ENCODE measurements at regions not wholly inside any gene's neighbourhood (a gene's known extent, or its start where the extent isn't known, plus 50 kb on each side); places are given as distances from the start of the nearest gene placed in this dataset.

DNA sequence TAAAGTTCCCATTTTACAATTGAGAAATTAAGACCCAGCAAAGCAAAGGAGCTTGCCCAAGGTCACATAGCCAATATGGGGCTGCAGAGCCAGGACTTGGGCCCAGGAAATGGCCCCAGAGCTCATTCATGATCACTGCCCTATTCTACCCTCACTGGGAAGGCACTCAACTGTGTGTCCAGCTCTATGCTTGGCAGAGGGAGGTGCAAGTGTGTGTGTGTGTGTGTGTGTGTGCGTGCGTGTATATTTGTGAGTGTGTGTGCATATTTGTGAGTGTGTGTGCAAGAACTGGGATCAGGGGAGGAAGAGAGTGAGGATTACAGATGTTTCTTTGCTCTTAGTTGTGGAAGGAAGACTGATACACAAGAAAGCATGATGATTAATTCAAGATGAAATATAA is 151.2 kb upstream of the CRY1 start:
- Histone ChIP-seq H3K36me3 (ENCODE audit: insufficient read depth, low read length, poor library complexity, severe bottlenecking) (no peaks in the 10 kb centered on the region), H3K27me3 (replicated peaks; ENCODE audit: insufficient read depth, low read depth, low read length, poor library complexity) (no peaks in the 10 kb centered on the region), H3K4me3 (ENCODE audit: low read depth, low read length, poor library complexity, severe bottlenecking) (no peak overlapping the region), H3K4me1 (ENCODE audit: insufficient read depth, low read length, poor library complexity, severe bottlenecking) (peaks cover 23% of the 10 kb centered on the region), H3K9me3 (ENCODE audit: low read depth, low read length, poor library complexity, severe bottlenecking) (no peaks in the 10 kb centered on the region), H3K27ac (ENCODE audit: low read depth, low read length, poor library complexity, severe bottlenecking) (no peak overlapping the region)
- intact Hi-C loops (cut with micrococcal nuclease; ENCODE audit: unreplicated experiment), result loop anchor here (5.0 kb wide), 1 partner anchor 33 kb away; no protein-coding TSS in a partner anchor
- ChIA-PET POLR2A (ENCODE audit: low non-redundant PET) (no interaction called here), CTCF (no interaction called here)
- BruUV-seq (replicated peaks), result no TSS peak
- TF ChIP-seq, protein P1, sequence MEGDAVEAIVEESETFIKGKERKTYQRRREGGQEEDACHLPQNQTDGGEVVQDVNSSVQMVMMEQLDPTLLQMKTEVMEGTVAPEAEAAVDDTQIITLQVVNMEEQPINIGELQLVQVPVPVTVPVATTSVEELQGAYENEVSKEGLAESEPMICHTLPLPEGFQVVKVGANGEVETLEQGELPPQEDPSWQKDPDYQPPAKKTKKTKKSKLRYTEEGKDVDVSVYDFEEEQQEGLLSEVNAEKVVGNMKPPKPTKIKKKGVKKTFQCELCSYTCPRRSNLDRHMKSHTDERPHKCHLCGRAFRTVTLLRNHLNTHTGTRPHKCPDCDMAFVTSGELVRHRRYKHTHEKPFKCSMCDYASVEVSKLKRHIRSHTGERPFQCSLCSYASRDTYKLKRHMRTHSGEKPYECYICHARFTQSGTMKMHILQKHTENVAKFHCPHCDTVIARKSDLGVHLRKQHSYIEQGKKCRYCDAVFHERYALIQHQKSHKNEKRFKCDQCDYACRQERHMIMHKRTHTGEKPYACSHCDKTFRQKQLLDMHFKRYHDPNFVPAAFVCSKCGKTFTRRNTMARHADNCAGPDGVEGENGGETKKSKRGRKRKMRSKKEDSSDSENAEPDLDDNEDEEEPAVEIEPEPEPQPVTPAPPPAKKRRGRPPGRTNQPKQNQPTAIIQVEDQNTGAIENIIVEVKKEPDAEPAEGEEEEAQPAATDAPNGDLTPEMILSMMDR (conservative IDR thresholded peaks at IDR 0.05; ENCODE audit: low read depth, low read length), result no peak
- no peak for TF ChIP-seq EZH2 (IDR thresholded peaks at IDR 0.05; ENCODE audit: borderline replicate concordance, low read depth, low read length, poor library complexity, severe bottlenecking)
- no peak for DNase-seq (ENCODE audit: low spot score)

DNA sequence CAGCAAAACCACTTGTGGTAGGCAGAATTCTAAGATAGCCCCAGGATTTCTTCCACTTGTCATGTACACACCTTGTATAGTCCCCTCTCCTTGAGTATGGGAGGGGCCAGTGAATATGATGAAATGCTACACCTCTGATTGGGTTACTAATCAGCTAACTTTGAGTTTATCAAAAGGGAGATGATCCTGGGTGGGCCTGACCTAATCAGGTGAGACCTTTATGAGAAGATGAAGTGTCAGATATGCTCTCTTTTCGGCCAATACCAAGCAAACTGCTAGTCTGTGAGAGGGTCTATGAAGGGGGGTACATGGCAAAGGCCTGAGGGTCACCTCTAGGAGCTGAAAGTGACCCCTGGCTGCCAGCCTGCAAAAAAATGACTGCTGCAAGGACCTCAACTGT is 154.3 kb upstream of the CRY1 start:
- Histone ChIP-seq H3K4me3 (ENCODE audit: low read depth, low read length, poor library complexity, severe bottlenecking) (no peak overlapping the region), H3K9me3 (ENCODE audit: low read depth, low read length, poor library complexity, severe bottlenecking) (no peaks in the 10 kb centered on the region), H3K36me3 (ENCODE audit: insufficient read depth, low read length, poor library complexity, severe bottlenecking) (no peaks in the 10 kb centered on the region), H3K27me3 (replicated peaks; ENCODE audit: insufficient read depth, low read depth, low read length, poor library complexity) (no peaks in the 10 kb centered on the region), H3K4me1 (ENCODE audit: insufficient read depth, low read length, poor library complexity, severe bottlenecking) (peaks cover 7% of the 10 kb centered on the region), H3K27ac (ENCODE audit: low read depth, low read length, poor library complexity, severe bottlenecking) (no peak overlapping the region)
- CTCF ChIA-PET, result no interaction called here
- POLR2A ChIA-PET (ENCODE audit: low non-redundant PET), result no interaction called here
- no TSS peak for BruUV-seq (replicated peaks)
- TF ChIP-seq, protein P1 (conservative IDR thresholded peaks at IDR 0.05; ENCODE audit: low read depth, low read length), result no peak
- no peak for TF ChIP-seq EZH2 (IDR thresholded peaks at IDR 0.05; ENCODE audit: borderline replicate concordance, low read depth, low read length, poor library complexity, severe bottlenecking)
- no peak for DNase-seq (ENCODE audit: low spot score)
- intact Hi-C loops (cut with micrococcal nuclease; ENCODE audit: unreplicated experiment), result no loop called here

DNA sequence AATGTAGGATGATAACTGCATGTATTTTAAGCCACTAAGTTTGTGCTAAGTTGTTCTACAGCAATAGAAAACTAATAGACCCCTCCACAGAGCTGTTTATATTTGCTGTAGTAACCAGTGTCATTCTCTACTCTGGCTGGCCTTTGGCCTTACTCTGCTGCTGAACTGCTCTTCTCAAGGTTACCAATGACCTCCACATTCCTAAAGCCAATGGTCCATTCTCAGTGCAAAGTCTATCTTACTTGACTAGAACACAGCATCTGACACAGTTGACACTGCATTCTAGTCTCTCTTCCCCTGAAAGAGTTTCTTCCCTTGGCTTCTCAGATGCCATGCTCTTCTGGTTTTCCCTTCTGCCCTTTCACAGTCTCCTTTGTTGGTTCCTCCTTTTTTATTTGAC is 154.8 kb upstream of the CRY1 start:
- Histone ChIP-seq H3K4me1 (ENCODE audit: insufficient read depth, low read length, poor library complexity, severe bottlenecking) (peaks cover 2% of the 10 kb centered on the region), H3K27ac (ENCODE audit: low read depth, low read length, poor library complexity, severe bottlenecking) (no peak overlapping the region), H3K36me3 (ENCODE audit: insufficient read depth, low read length, poor library complexity, severe bottlenecking) (no peaks in the 10 kb centered on the region), H3K9me3 (ENCODE audit: low read depth, low read length, poor library complexity, severe bottlenecking) (no peaks in the 10 kb centered on the region), H3K27me3 (replicated peaks; ENCODE audit: insufficient read depth, low read depth, low read length, poor library complexity) (no peaks in the 10 kb centered on the region), H3K4me3 (ENCODE audit: low read depth, low read length, poor library complexity, severe bottlenecking) (no peak overlapping the region)
- no peak for DNase-seq (ENCODE audit: low spot score)
- CTCF ChIA-PET, result no interaction called here
- POLR2A ChIA-PET (ENCODE audit: low non-redundant PET), result no interaction called here
- TF ChIP-seq, protein P1 (conservative IDR thresholded peaks at IDR 0.05; ENCODE audit: low read depth, low read length), result no peak
- TF ChIP-seq EZH2 (IDR thresholded peaks at IDR 0.05; ENCODE audit: borderline replicate concordance, low read depth, low read length, poor library complexity, severe bottlenecking), result no peak
- BruUV-seq (replicated peaks), result no TSS peak
- intact Hi-C loops (cut with micrococcal nuclease; ENCODE audit: unreplicated experiment), result no loop called here
